GM13976 (cell line): ENCODE measurements at regions not wholly inside any gene's neighbourhood (a gene's known extent, or its start where the extent isn't known, plus 50 kb on each side); places are given as distances from the start of the nearest gene placed in this dataset.

Experiments
- DNase-seq: peaks from one replicate; pipeline ENCODE4 v3.0.0; 2012; ENCODE audit warnings: low spot score
- CTCF ChIP-seq: IDR thresholded peaks from 2 replicates; pipeline ENCODE4 v1.5.1; 2012; ENCODE audit warnings: borderline replicate concordance, mild to moderate bottlenecking; ENCODE audit not compliant: insufficient read depth; ENCODE audit errors: extremely low read depth, missing control alignments, control extremely low read depth
- in situ Hi-C: fragments of 300-500 bp; cut with MboI; formaldehyde crosslinking; loops from one replicate; pipeline ENCODE4 v1.12.0; 2022; ENCODE audit warnings: low sequenced_read_pairs, mixed read lengths, inconsistent platforms; ENCODE audit not compliant: unreplicated experiment

- no peak for DNase-seq
- no peak for TF ChIP-seq CTCF
- in situ Hi-C loops = no loop called here
Measured at GRCh38 chr3:86245360-86245759, 745.6 kb downstream of the VGLL3 start.

GRCh38 chr3:86244905-86245304 is 746.0 kb downstream of the VGLL3 start:
- in situ Hi-C loops = no loop called here
- DNase-seq = no peak
- no peak for TF ChIP-seq CTCF

GRCh38 chr3:86239946-86240345 is 751.0 kb downstream of the VGLL3 start:
- no peak for DNase-seq
- in situ Hi-C loops = no loop called here
- TF ChIP-seq CTCF = no peak

GRCh38 chr3:86234506-86235254 is 756.3 kb downstream of the VGLL3 start:
- DNase-seq = no peak
- TF ChIP-seq CTCF = no peak
- in situ Hi-C loops = no loop called here

- TF ChIP-seq CTCF = no peak
- no peak for DNase-seq
- in situ Hi-C loops = no loop called here
Measured at GRCh38 chr3:86230762-86231161, 760.2 kb downstream of the VGLL3 start.

GRCh38 chr3:86229775-86230094 is 761.2 kb downstream of the VGLL3 start:
- TF ChIP-seq CTCF = no peak
- in situ Hi-C loops = no loop called here
- no peak for DNase-seq
